ENCODE measurements at regions not wholly inside any gene's neighbourhood (a gene's known extent, or its start where the extent isn't known, plus 50 kb on each side); places are given as distances from the start of the nearest gene placed in this dataset.
"Not testable (repeated sequence)": the region's sequence is repeated elsewhere in the genome, so short reads cannot be mapped to it uniquely, and the experiment has no call there.

GRCh38 chr17:43315369-43315768 lies 81.6 kb upstream of the RNU2-1 start:
- no peak for DNase-seq

DNA sequence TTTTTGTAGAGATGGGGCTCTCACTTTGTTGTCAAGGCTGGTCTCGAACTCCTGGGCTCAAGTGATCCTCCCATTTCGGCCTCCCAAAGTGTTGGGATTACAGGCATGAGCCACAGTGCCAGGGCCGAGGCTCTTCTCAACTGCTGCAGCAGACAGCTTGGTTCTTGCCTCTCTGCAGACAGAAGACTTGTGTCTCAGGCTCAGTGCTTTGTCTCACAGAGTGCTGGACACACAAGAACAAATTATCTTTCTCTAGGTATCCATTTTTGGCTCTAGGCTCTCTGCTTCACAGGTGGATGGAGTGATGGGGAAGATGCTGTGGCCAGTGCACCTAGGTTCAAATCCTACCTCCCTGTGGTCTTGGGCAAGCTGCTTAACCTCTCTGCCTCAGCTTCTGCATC lies 80.8 kb upstream of the RNU2-1 start:
- no peak for DNase-seq

DNA sequence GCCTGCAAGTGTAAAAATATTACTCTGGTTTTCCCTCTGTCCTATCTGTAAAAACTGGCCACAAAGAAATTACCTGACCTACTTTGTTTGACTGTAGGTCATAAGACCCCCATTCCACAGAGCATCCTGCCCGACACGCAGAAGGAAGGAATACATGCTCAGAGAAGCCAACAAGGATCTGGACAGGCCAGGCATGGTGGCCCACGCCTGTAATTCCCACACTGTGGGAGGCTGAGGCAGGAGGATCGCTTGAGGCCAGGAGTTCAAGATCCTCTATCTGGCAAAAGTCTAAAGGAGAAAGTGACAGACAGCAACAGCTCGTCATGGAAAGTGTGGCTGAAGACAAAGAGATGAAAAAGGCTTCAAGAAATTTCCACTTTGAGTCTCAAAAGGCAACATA lies 78.2 kb upstream of the RNU2-1 start:
- DNase-seq, result no peak

DNA sequence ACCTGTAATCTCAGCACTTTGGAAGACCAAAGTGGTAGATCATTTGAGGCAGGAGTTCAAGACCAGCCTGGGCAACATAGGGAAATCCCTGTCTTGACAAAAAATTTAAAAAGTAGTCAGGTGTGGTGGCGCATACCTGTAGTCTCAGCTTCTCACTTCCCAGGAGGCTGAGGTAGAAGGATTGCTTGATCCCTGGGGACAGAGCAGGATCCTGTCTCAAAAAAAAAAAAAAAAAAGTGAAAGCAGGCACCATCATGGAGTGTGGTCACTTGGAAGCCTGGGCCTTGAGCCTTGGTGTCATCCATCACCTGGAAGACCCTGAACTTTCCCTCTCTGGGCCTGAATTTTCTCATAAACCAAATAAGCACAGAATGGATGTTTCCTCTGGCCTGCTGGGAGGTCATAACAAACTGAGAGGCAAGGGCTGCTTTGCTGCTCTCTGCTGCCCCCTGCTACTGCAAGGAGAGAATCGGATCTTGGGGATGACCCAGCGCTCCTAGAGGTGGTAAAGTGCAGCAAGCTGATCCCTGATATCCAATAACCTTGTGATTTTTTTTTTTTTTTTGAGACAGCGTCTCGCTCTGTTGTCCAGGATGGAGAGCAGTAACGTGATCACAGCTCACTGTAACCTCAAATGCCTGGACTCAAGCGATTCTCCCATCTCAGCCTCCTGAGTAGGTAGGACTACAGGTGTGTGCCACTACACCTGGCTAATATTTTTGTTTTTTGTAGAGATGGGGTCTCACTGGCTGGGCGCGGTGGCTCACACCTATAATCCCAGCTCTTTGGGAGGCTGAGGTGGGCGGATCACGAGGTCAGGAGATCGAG lies 75.9 kb upstream of the RNU2-1 start:
- DNase-seq, result no peak

- DNase-seq, result no peak
Measured at GRCh38 chr17:43308999-43309398, 75.2 kb upstream of the RNU2-1 start.

GRCh38 chr17:43304792-43305191 lies 71.0 kb upstream of the RNU2-1 start:
- DNase-seq, result not testable (repeated sequence)

GRCh38 chr17:43303049-43303448 lies 69.3 kb upstream of the RNU2-1 start:
- DNase-seq, result not testable (repeated sequence)

DNA sequence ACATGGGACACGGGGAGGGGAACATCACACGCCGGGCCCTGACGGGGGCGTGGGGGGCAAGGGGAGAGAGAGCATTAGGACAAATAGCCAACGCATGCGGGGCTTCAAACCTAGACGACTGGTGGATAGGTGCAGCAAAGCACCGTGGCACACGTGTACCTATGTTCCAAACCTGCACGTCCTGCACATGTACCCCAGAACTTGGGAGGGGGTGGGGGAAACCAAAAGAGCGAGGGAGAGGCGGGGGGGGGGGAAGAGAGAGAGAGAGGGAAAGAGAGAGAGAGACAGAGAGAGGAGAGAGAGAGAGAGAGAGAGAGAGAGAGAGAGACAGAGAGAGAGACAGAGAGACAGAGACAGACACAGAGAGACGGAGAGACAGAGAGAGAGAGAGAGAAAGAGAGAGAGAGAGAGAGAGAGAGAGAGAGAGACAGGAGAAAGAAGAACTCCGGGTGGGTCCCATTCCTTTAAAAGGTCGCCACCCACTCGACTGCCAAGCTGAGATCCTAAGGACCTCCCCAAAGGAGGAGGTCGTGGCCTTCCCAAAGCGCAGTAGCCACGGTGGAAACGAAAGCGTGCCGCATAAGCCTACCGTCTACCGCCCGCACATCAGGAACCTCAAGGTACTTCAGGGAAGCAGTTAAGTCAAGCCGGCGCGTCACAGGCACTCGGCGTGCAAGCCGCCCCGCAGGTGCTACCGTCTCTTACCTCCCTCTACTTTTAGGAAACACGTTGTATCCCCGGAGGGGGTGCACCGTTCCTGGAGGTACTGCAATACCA lies 65.7 kb upstream of the RNU2-1 start:
- not testable (repeated sequence) for DNase-seq

- DNase-seq, result not testable (repeated sequence)
Measured at GRCh38 chr17:43289670-43290069, 55.9 kb upstream of the RNU2-1 start.

GRCh38 chr17:43283606-43284005 lies 49.8 kb upstream of the RNU2-1 start:
- not testable (repeated sequence) for DNase-seq
